Activated naive CD8-positive, alpha-beta T cell (primary cell): ENCODE measurements at regions not wholly inside any gene's neighbourhood (a gene's known extent, or its start where the extent isn't known, plus 50 kb on each side); places are given as distances from the start of the nearest gene placed in this dataset.
A peak's percentile ranks its signal among the peaks of the same experiment; 100 is the strongest.

ENCODE experiments used
- H3K27ac Mint-ChIP-seq: one replicate; pipeline ENCODE4 v1.8.0; 2021; ENCODE audit warnings: mixed read lengths
- H3K27me3 Mint-ChIP-seq: one replicate; pipeline ENCODE4 v1.8.0; 2021; ENCODE audit warnings: mixed read lengths
- H3K36me3 Mint-ChIP-seq: one replicate; pipeline ENCODE4 v1.8.0; 2021; ENCODE audit warnings: mixed read lengths
- H3K4me1 Mint-ChIP-seq: one replicate; pipeline ENCODE4 v1.8.0; 2021; ENCODE audit warnings: low read depth, mixed read lengths
- H3K4me3 Mint-ChIP-seq: one replicate; pipeline ENCODE4 v1.8.0; 2021; ENCODE audit warnings: mild to moderate bottlenecking, mixed read lengths
- H3K9me3 Mint-ChIP-seq: one replicate; pipeline ENCODE4 v1.8.0; 2021; ENCODE audit warnings: low read depth, mixed read lengths

DNA sequence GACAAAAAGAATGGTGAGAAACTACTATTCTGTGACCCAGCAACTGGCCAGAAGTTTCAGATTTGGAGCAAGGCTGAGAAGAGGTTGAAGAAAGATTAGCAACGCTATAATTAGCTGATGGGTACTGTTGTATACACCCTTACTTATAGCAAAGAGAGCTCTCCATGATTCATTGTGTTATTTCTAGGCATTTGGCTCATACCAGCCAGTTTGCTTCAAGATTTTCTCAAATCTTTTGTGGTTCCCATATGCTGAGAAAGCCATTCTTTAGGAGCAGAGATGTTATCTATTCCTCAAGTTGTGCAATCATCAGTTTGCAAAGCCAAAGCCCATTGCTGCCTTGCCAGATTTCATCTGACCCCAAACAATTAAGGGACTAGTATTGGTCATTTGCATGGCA, 179.4 kb downstream of the ETS1 start:
- Mint-ChIP-seq H3K27ac (no peak overlapping the region), H3K4me1 (peaks cover 37% of the 10 kb centered on the region), H3K4me3 (no peak overlapping the region), H3K36me3 (no peaks in the 10 kb centered on the region), H3K27me3 (no peaks in the 10 kb centered on the region), H3K9me3 (no peaks in the 10 kb centered on the region)

DNA sequence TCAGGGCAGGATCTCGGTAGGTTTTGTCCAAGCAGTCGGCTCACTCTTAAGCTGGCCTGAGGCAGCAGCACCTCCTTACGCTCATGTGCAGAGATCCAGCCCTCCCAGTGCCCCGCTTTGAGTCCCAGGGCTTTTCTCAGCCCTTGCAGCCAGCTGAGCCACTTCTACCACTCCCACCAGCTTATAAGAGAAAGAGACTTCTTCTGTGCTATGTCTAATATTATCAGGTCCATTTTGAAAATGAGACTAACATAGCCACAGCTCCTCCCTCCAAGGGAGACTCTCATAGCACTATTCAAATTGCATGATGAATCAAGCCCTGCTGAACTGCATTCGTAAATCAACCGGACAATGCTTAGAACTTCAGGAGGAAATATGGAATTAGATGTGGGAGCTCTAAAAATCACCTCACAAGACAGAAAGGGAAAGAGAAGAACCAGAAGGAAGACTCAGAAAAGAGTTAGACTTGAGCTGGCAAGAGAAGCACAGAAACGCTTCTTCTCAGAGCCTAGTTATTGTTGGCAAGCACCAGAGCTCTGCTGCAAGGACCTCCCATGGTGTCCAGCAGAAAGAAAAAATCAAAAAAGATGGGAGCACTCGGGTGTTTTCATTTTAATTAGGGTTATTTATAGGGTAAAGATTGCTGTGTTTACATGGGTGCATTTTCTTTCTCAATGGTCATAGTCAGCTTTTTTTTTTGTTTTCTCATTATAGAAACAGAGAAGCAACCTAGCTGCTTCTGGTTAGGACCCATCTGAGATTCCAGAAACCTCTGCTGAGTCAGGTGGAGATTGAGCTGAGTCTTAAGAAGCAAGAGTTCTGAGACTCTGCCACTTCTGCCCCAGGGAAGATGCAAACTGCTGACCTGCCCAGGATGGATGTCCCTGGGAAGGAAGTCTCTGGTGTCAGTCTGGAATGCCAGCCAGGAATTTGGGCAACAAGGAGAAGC, 181.4 kb downstream of the ETS1 start:
- Mint-ChIP-seq H3K27ac (no peak overlapping the region), H3K27me3 (no peaks in the 10 kb centered on the region), H3K9me3 (no peaks in the 10 kb centered on the region), H3K4me1 (peaks cover 28% of the 10 kb centered on the region), H3K36me3 (no peaks in the 10 kb centered on the region), H3K4me3 (no peak overlapping the region)

DNA sequence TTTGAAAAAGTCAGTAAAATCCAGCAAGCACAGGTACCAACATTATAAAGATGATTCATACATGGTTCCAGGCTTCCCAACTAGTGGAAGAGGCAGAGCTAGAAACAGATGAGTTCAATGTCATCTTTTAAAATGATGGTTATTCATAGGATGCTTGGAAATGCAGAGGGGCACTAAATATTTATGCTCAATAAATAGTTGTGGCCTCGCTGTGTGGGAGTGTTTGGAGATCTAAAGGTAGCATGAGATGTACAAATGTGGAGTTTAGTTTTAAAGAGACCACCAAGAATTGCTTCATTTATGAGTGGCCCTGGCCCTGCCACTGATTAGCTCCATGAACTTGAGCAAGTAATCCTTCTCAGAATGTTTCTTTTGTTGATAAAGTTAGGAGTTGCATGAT, 182.2 kb downstream of the ETS1 start:
- Mint-ChIP-seq H3K9me3 (no peaks in the 10 kb centered on the region), H3K27ac (no peak overlapping the region), H3K4me1 (peaks cover 28% of the 10 kb centered on the region), H3K27me3 (no peaks in the 10 kb centered on the region), H3K36me3 (no peaks in the 10 kb centered on the region), H3K4me3 (no peak overlapping the region)

DNA sequence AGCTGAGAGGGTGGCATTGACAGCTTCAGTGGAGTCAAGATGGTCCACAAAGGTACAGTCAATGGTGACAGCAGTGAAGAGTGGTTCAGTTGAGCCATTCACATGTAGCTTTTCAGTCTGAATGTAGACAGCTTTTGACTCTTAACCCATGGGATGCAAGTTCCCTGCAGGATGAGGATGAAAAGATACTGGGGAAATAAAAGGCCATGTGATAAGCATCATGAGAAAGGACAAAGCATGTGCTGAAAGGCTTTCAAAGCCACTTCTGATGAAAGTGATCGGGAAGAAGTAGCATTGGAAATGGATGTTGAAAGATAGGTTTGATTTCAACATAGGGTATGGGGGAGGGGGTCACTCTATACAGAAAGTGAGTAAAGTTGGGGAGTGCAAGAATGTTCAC, 182.9 kb downstream of the ETS1 start:
- H3K4me3 Mint-ChIP-seq = no peak overlapping the region
- H3K4me1 Mint-ChIP-seq = peaks cover 23% of the 10 kb centered on the region
- H3K9me3 Mint-ChIP-seq = no peaks in the 10 kb centered on the region
- H3K27ac Mint-ChIP-seq = no peak overlapping the region
- no peaks in the 10 kb centered on the region for H3K36me3 Mint-ChIP-seq
- no peaks in the 10 kb centered on the region for H3K27me3 Mint-ChIP-seq

DNA sequence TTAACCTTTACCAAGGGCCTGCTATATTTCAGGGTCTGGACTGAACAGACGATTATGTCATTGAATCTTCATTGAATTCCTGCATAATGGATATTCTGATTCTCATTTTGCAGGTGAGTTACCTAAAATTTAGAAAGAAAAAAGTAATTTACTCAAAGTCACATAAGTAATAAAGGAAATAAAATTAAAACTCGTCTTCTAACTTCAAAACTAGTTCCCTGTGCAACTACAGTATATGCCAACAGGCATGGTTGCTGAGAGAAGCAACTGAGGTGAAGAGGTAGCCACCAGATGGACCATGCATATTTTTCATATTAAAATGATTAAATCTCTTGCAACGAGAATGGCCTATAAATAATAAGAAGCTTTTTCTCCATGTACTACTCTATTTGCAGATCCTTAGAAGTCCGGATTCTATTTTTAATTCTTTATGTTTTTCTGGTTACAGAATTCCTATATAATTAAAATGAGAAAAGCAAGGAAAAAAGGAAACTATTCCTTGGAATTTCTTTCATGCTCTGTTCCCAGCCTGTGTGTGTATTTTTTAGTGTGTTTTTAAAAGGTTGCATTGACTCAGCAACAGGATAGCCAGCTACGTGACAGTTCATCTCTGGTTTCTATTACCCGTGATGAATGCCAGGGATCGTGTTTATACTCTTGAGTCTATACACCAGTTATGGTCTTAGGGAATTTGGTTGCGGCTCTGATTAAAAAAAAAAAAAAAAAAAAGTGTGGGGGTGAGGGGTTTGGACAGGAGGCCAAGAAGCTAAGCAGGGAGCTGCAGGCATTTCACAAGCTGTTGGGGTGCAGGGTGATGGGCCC, 186.8 kb downstream of the ETS1 start:
- Mint-ChIP-seq H3K36me3 (no peaks in the 10 kb centered on the region), H3K9me3 (no peaks in the 10 kb centered on the region), H3K4me1 (peaks cover 29% of the 10 kb centered on the region), H3K27ac (no peak overlapping the region), H3K4me3 (no peak overlapping the region), H3K27me3 (no peaks in the 10 kb centered on the region)

DNA sequence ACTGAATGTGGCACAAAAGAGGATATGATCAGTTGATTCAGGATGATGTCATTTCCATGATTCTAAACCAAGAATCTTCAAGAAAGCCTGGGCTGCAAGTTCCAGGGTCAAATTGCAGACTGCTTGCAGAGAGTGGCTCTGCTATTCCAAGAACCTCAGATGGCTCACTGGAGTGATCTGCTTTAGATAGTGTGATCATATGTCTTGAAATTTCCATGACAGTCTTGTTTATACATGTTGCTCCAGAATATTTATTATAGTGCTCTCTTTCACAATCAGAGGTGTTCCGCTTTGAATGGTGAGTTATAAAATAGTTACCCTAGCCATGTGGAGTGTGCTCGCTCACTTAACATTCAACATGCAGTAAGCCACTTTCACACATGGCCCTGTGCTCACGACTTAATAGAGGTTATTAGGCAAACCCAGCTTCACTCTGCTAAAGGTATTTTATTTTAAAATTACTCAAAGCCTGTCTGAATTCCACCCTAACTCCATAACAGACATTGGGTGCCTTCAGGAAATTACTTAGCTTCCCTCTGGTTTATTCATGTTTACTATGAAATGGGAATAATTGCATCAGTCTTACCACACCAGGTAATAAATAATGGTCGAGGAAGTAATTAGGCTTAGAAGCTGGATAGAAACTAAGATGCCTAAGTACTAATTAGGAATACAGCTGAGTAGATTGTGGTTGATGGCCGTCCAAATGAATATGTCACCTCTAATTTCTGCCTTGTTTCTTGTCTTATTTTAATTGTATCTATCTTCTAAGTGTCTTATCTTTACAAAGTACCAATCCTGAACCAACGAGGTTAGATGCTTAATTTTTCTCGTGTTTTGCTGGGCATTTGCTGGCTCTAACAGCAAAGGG, 187.9 kb downstream of the ETS1 start:
- no peaks in the 10 kb centered on the region for H3K27me3 Mint-ChIP-seq
- no peaks in the 10 kb centered on the region for H3K9me3 Mint-ChIP-seq
- no peak overlapping the region for H3K27ac Mint-ChIP-seq
- H3K4me3 Mint-ChIP-seq = no peak overlapping the region
- peaks cover 26% of the 10 kb centered on the region for H3K4me1 Mint-ChIP-seq
- no peaks in the 10 kb centered on the region for H3K36me3 Mint-ChIP-seq

DNA sequence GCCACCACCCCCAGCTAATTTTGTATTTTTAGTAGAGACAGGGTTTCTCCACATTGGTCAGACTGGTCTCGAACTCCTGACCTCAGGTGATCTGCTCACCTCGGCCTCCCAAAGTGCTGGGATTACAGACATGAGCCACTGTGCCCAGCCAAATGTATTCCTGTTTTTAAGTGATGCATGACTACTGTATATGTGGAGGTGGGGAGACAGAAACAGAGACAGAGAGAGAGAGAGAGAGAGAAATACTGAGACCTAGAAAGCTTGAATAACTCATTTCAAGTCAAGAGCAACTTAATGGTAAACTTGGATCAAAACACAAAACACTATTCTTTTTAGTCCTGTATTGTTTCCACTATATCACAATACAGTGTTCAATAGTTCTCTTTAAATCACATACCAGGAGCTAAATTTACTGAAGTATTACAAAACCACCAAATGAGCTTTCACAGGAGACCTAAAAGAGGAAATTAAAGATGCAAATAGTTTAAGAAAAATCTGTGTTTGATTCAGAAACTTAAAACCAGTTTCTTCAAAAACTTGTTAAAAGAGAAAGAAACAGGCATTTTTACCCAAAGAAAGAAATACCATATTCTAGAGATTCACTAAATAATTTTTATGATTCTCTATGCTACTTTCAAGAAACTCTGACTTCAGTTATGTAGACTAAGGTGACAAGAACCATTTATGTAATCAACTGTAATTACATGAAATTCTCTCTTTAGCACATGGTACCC, 188.7 kb downstream of the ETS1 start:
- Mint-ChIP-seq H3K27me3 (no peaks in the 10 kb centered on the region), H3K4me3 (no peak overlapping the region), H3K36me3 (no peaks in the 10 kb centered on the region), H3K4me1 (peaks cover 26% of the 10 kb centered on the region), H3K9me3 (no peaks in the 10 kb centered on the region), H3K27ac (peak overlapping the region; percentile 56)

DNA sequence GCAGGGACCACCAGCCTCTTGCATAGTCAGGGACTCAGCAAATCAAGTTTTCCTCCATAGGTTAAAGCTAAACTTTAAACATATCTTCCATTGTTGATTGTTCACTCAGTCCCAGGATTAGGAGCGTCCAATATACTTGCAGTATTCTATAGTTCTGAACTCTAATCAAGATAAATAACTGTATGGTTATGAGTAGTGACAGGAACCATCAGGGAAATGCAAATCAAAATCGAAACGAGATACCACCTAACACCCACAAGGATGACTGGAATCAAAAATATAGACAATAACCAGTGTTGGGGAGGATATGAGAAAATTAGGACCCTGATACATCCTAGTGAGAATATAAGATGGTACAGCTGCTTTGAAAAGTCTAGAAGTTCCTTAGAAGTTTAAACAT, 190.0 kb downstream of the ETS1 start:
- H3K4me1 Mint-ChIP-seq = peaks cover 29% of the 10 kb centered on the region
- H3K9me3 Mint-ChIP-seq = no peaks in the 10 kb centered on the region
- H3K27me3 Mint-ChIP-seq = no peaks in the 10 kb centered on the region
- no peak overlapping the region for H3K4me3 Mint-ChIP-seq
- peaks cover 4% of the 10 kb centered on the region for H3K36me3 Mint-ChIP-seq
- H3K27ac Mint-ChIP-seq = no peak overlapping the region

DNA sequence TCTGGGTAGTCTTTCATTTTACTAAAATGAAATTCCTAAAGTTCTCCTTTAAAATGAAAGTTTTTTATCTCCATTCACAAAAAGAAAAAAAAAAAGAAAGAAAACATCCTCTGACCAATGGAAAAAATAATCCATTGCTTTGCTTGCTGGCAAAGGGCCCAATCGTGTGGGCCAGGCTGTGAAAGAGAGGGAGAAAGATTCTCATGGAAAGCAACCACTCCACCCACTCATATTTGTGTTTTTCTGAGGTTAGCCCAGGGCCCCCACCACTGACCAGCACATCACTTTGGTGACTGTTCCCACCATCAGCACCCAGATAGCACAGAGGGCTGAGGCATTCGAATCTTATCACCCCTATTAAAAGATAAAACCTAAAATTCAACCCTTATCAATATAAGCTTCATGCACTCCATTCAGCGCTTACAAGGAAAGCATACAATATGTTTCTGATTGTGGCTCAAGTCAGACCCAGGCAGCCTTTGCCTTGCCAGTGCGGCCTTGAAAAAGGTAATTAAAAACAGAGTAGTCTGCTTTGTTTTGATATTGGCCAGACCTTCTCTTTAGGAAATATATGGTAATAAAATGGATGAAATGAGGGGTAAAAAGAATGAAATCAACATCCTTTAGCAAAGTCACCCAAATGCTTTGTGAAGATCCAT, 192.8 kb downstream of the ETS1 start:
- peaks cover 4% of the 10 kb centered on the region for H3K36me3 Mint-ChIP-seq
- H3K27ac Mint-ChIP-seq = no peak overlapping the region
- no peak overlapping the region for H3K4me3 Mint-ChIP-seq
- peaks cover 23% of the 10 kb centered on the region for H3K4me1 Mint-ChIP-seq
- H3K27me3 Mint-ChIP-seq = no peaks in the 10 kb centered on the region
- no peaks in the 10 kb centered on the region for H3K9me3 Mint-ChIP-seq

DNA sequence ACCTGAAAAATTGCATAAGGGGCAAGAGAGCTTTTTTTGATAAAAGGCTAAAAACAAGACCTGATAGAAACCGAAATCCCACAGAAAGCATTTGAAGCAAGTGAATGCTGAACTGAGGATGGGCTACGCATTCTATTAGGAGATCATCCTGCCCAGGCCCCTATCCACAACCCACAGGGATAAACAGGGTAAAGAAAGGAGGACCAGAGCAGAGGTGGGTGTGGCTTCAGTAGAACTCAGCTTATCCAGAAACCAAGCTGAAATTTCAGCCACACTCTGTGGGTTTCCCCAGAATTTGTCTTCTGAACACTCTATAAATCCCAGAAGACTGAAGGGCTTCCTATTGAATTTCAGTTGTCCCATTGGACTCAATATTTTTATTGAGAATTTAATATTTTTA, 195.1 kb downstream of the ETS1 start:
- H3K4me1 Mint-ChIP-seq = peaks cover 17% of the 10 kb centered on the region
- H3K27me3 Mint-ChIP-seq = no peaks in the 10 kb centered on the region
- H3K4me3 Mint-ChIP-seq = no peak overlapping the region
- no peak overlapping the region for H3K27ac Mint-ChIP-seq
- H3K36me3 Mint-ChIP-seq = peaks cover 4% of the 10 kb centered on the region
- no peaks in the 10 kb centered on the region for H3K9me3 Mint-ChIP-seq

DNA sequence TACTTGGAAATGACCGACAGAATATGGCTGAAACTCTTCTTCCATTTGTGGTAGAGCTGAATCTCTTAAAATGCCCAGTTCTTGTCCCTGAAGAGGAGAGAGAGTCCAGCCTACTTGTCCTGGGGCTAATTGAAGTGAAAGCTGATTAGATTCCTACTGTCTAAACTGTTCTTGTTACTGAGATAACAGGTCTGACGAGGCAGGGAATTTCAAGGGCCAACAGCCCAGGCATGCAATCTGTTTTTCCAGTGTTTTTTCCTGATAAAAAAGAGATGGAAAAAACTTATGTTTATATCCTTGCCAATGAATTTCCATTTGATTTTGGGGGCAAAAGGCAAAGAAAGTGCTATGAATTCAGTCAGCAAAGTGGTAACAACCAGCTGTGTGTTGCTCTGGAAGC, 195.5 kb downstream of the ETS1 start:
- Mint-ChIP-seq H3K4me1 (peaks cover 20% of the 10 kb centered on the region), H3K4me3 (no peak overlapping the region), H3K9me3 (no peaks in the 10 kb centered on the region), H3K27ac (no peak overlapping the region), H3K27me3 (no peaks in the 10 kb centered on the region), H3K36me3 (peaks cover 4% of the 10 kb centered on the region)

DNA sequence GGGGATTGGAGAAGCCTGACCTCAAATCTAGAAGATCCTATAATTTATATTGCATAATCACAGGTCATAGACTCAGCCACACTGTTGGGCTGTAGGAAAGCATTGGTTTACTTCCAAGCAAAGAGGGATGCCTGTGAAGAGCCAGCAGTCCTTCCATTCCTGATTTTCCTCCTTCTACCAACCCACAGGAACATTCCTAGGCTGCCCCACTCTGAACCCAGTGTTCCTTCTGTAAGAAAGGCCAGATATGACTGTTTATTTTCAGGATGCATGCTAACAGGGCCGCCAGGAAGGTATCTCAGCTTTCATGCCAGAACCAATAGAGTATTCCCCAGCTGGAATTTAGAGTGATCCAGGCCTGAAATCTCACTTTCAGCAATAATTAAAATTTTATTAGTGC, 197.1 kb downstream of the ETS1 start:
- H3K9me3 Mint-ChIP-seq = no peaks in the 10 kb centered on the region
- no peak overlapping the region for H3K27ac Mint-ChIP-seq

DNA sequence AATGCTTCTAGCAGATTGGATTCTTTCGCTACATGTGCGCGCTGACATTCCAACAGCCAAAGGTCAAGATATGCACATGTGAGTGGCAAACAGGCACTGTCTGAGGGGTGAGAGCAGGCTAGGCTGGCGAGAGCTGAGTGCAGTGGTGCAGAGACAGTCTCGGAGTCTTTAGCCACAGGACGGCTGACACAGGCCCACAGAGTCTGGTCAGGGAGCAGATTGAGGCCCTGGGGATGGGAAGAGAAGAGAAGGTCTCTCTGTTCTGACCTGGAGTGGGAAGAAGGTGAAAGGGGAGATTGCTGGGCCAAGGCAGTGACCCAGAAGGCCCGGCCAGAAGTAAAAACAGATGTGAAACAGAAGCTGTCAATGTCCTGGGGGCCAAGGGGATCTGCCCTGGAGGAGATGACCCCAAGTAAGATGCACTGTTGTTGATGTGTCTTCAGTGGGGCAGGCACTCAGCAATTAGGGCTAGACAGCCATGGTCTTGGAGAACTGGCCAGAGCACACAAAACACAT, 197.8 kb downstream of the ETS1 start:
- Mint-ChIP-seq H3K36me3 (peaks cover 4% of the 10 kb centered on the region), H3K4me1 (peaks cover 29% of the 10 kb centered on the region), H3K9me3 (no peaks in the 10 kb centered on the region), H3K27ac (no peak overlapping the region), H3K27me3 (no peaks in the 10 kb centered on the region), H3K4me3 (no peak overlapping the region)

More for the DNA sequence above, 197.1 kb downstream of the ETS1 start:
- Mint-ChIP-seq H3K36me3 (peaks cover 4% of the 10 kb centered on the region), H3K4me1 (peaks cover 29% of the 10 kb centered on the region), H3K4me3 (no peak overlapping the region), H3K27me3 (no peaks in the 10 kb centered on the region)
